ENCODE measurements at regions not wholly inside any gene's neighbourhood (a gene's known extent, or its start where the extent isn't known, plus 50 kb on each side); places are given as distances from the start of the nearest gene placed in this dataset.

GRCh38 chr21:27146268-27146667 is 179.4 kb upstream of the ADAMTS5 start:
- TF ChIP-seq EZH2phosphoT487 (conservative IDR thresholded peaks at IDR 0.05; ENCODE audit: low read length) (no peak), CTCF (IDR thresholded peaks at IDR 0.05; ENCODE audit: insufficient read depth, low read length, poor library complexity, severe bottlenecking) (no peak)
- Histone ChIP-seq H3K79me2 (ENCODE audit: insufficient read depth, low read length) (no peaks in the 10 kb centered on the region), H3K9me3 (ENCODE audit: insufficient read depth, low read length) (peaks cover 5% of the 10 kb centered on the region; the same call in 1 of the 2 replicates)

GRCh38 chr21:27145134-27145798 is 178.4 kb upstream of the ADAMTS5 start:
- no peak overlapping the region for H3K4me2 ChIP-seq (ENCODE audit: low read depth, low read length, poor library complexity, severe bottlenecking)
- H3F3A ChIP-seq (ENCODE audit: insufficient read depth) = no peaks in the 10 kb centered on the region
- H3K4me3 ChIP-seq (ENCODE audit: insufficient read depth, low read length, poor library complexity, severe bottlenecking) = no peak overlapping the region
- no peak overlapping the region for H3K9ac ChIP-seq (ENCODE audit: low read length)
- H3K79me2 ChIP-seq (ENCODE audit: insufficient read depth, low read length) = no peaks in the 10 kb centered on the region
- TF ChIP-seq EZH2phosphoT487 (conservative IDR thresholded peaks at IDR 0.05; ENCODE audit: low read length) (no peak), CTCF (IDR thresholded peaks at IDR 0.05; ENCODE audit: insufficient read depth, low read length, poor library complexity, severe bottlenecking) (no peak)
- H3K36me3 ChIP-seq (ENCODE audit: low read length) = no peaks in the 10 kb centered on the region
- no peak overlapping the region for H3K27ac ChIP-seq (ENCODE audit: low read depth, low read length)
- no peaks in the 10 kb centered on the region for H3K27me3 ChIP-seq (ENCODE audit: low read length)
- H3K9me2 ChIP-seq (replicated peaks; ENCODE audit: insufficient read depth, low read length) = no peaks in the 10 kb centered on the region
- H3K9me3 ChIP-seq (ENCODE audit: insufficient read depth, low read length) = peaks cover 5% of the 10 kb centered on the region; the same call in 1 of the 2 replicates
- H2AFZ ChIP-seq (ENCODE audit: low read depth, low read length, severe bottlenecking) = no peak overlapping the region
- no peaks in the 10 kb centered on the region for H4K20me1 ChIP-seq (ENCODE audit: low read depth, low read length)

More at GRCh38 chr21:27146268-27146667, 179.4 kb upstream of the ADAMTS5 start:
- Histone ChIP-seq H3K9ac (ENCODE audit: low read length) (no peak overlapping the region), H3K4me2 (ENCODE audit: low read depth, low read length, poor library complexity, severe bottlenecking) (no peak overlapping the region), H4K20me1 (ENCODE audit: low read depth, low read length) (no peaks in the 10 kb centered on the region), H3K36me3 (ENCODE audit: low read length) (no peaks in the 10 kb centered on the region), H3K27me3 (ENCODE audit: low read length) (no peaks in the 10 kb centered on the region), H3K9me2 (replicated peaks; ENCODE audit: insufficient read depth, low read length) (no peaks in the 10 kb centered on the region), H2AFZ (ENCODE audit: low read depth, low read length, severe bottlenecking) (no peak overlapping the region), H3K4me3 (ENCODE audit: insufficient read depth, low read length, poor library complexity, severe bottlenecking) (no peak overlapping the region), H3K27ac (ENCODE audit: low read depth, low read length) (no peak overlapping the region), H3F3A (ENCODE audit: insufficient read depth) (no peaks in the 10 kb centered on the region)

GRCh38 chr21:27143476-27143875 is 176.6 kb upstream of the ADAMTS5 start:
- H3K27me3 ChIP-seq (ENCODE audit: low read length) = no peaks in the 10 kb centered on the region
- no peaks in the 10 kb centered on the region for H4K20me1 ChIP-seq (ENCODE audit: low read depth, low read length)
- no peaks in the 10 kb centered on the region for H3K36me3 ChIP-seq (ENCODE audit: low read length)
- no peak for TF ChIP-seq CTCF (IDR thresholded peaks at IDR 0.05; ENCODE audit: insufficient read depth, low read length, poor library complexity, severe bottlenecking)
- TF ChIP-seq EZH2phosphoT487 (conservative IDR thresholded peaks at IDR 0.05; ENCODE audit: low read length) = no peak
- no peak overlapping the region for H3K27ac ChIP-seq (ENCODE audit: low read depth, low read length)
- H3F3A ChIP-seq (ENCODE audit: insufficient read depth) = no peaks in the 10 kb centered on the region
- H3K4me3 ChIP-seq (ENCODE audit: insufficient read depth, low read length, poor library complexity, severe bottlenecking) = no peak overlapping the region
- no peak overlapping the region for H3K4me2 ChIP-seq (ENCODE audit: low read depth, low read length, poor library complexity, severe bottlenecking)
- no peak overlapping the region for H2AFZ ChIP-seq (ENCODE audit: low read depth, low read length, severe bottlenecking)
- H3K9me2 ChIP-seq (replicated peaks; ENCODE audit: insufficient read depth, low read length) = no peaks in the 10 kb centered on the region
- no peak overlapping the region for H3K9ac ChIP-seq (ENCODE audit: low read length)
- H3K9me3 ChIP-seq (ENCODE audit: insufficient read depth, low read length) = no peaks in the 10 kb centered on the region
- H3K79me2 ChIP-seq (ENCODE audit: insufficient read depth, low read length) = no peaks in the 10 kb centered on the region
